Neuronal stem cell (in vitro differentiated cells): ENCODE measurements at regions not wholly inside any gene's neighbourhood (a gene's known extent, or its start where the extent isn't known, plus 50 kb on each side); places are given as distances from the start of the nearest gene placed in this dataset.

Source experiments
- DNase-seq: peaks from one replicate; pipeline ENCODE4 v3.0.0-alpha.2; 2013; ENCODE audit warnings: low spot score
- H2AFZ ChIP-seq: one replicate; pipeline ENCODE4 v1.6.1; 2013; ENCODE audit warnings: mild to moderate bottlenecking, low read length, inconsistent platforms
- H2AK5ac ChIP-seq: 2 replicates; pipeline ENCODE4 v1.6.1; 2013; ENCODE audit warnings: low read depth, mild to moderate bottlenecking, inconsistent platforms, low read length, moderate library complexity, mixed read lengths
- H2BK120ac ChIP-seq: 2 replicates; pipeline ENCODE4 v1.6.1; 2013; ENCODE audit warnings: low read depth, mild to moderate bottlenecking, inconsistent platforms, low read length, moderate library complexity, mixed read lengths
- H2BK12ac ChIP-seq: one replicate; pipeline ENCODE4 v1.6.1; 2013; ENCODE audit warnings: low read length, inconsistent platforms
- H2BK15ac ChIP-seq: 2 replicates; pipeline ENCODE4 v1.6.1; 2013; ENCODE audit warnings: mild to moderate bottlenecking, low read length, inconsistent platforms, mixed read lengths
- H2BK5ac ChIP-seq: one replicate; pipeline ENCODE4 v1.6.1; 2013; ENCODE audit warnings: inconsistent platforms, mild to moderate bottlenecking, low read length, moderate library complexity
- H3K14ac ChIP-seq: one replicate; pipeline ENCODE4 v1.6.1; 2013; ENCODE audit warnings: low read length, inconsistent platforms
- H3K18ac ChIP-seq: 2 replicates; pipeline ENCODE4 v1.6.1; 2013; ENCODE audit warnings: low read length, inconsistent platforms
- H3K23ac ChIP-seq: 2 replicates; pipeline ENCODE4 v1.6.1; 2013; ENCODE audit warnings: low read depth, mild to moderate bottlenecking, mixed read lengths, low read length, inconsistent platforms; ENCODE audit not compliant: poor library complexity
- H3K27ac ChIP-seq: replicated peaks from 3 replicates; pipeline ENCODE4 v1.5.1; 2013; ENCODE audit warnings: low read length, inconsistent platforms
- H3K27me3 ChIP-seq, 3 experiments: 2 replicates each; pipeline ENCODE4 v1.6.1; 2013; ENCODE audit warnings: low read length in 3 of 3, mild to moderate bottlenecking in 2 of 3, inconsistent platforms in 1 of 3, low read depth in 1 of 3, mixed read lengths in 1 of 3, moderate library complexity in 1 of 3; ENCODE audit not compliant: control insufficient read depth in 3 of 3, insufficient read depth in 3 of 3
- H3K36me3 ChIP-seq, 2 donors: replicated peaks in 1 of 2; 2 replicates each; pipeline ENCODE4 v1.6.1; 2013; ENCODE audit warnings: low read length in 2 of 2; ENCODE audit not compliant: control insufficient read depth in 2 of 2, insufficient read depth in 2 of 2
- H3K4ac ChIP-seq: 2 replicates; pipeline ENCODE4 v1.6.1; 2013; ENCODE audit warnings: inconsistent platforms, mild to moderate bottlenecking, low read length, moderate library complexity
- H3K4me1 ChIP-seq, 2 donors: 1 replicate in 1 of 2; 2 replicates in 1 of 2; pipeline ENCODE4 v1.6.1; 2013; ENCODE audit warnings: low read length in 2 of 2, low read depth in 1 of 2; ENCODE audit not compliant: control insufficient read depth in 2 of 2, insufficient read depth in 1 of 2
- H3K4me2 ChIP-seq: one replicate; pipeline ENCODE4 v1.6.1; 2013; ENCODE audit warnings: mild to moderate bottlenecking, low read length, inconsistent platforms; ENCODE audit not compliant: insufficient read depth, poor library complexity, severe bottlenecking
- H3K4me3 ChIP-seq, 2 donors: 2 replicates each; pipeline ENCODE4 v1.5.1; 2013; ENCODE audit warnings: low read length in 2 of 2, mild to moderate bottlenecking in 2 of 2, inconsistent platforms in 1 of 2, moderate library complexity in 1 of 2
- H3K79me1 ChIP-seq: one replicate; pipeline ENCODE4 v1.6.1; 2013; ENCODE audit warnings: low read depth, mild to moderate bottlenecking, inconsistent platforms, low read length, moderate library complexity
- H3K9ac ChIP-seq: one replicate; pipeline ENCODE4 v1.6.1; 2013; ENCODE audit warnings: mild to moderate bottlenecking, low read depth, low read length, inconsistent platforms; ENCODE audit not compliant: poor library complexity
- H3K9me3 ChIP-seq, 2 donors: replicated peaks in 1 of 2; 2 replicates each; pipeline versions ENCODE3 to v1.6.1; 2013; ENCODE audit warnings: low read length in 2 of 2, mild to moderate bottlenecking in 2 of 2, inconsistent platforms in 1 of 2, low read depth in 1 of 2, mixed read lengths in 1 of 2, moderate library complexity in 1 of 2; ENCODE audit not compliant: control insufficient read depth in 2 of 2, insufficient read depth in 1 of 2
- H4K8ac ChIP-seq: one replicate; pipeline ENCODE4 v1.6.1; 2013; ENCODE audit warnings: low read depth, mild to moderate bottlenecking, inconsistent platforms, low read length, moderate library complexity
- H4K91ac ChIP-seq: one replicate; pipeline ENCODE4 v1.6.1; 2013; ENCODE audit warnings: low read length, low read depth, mild to moderate bottlenecking, inconsistent platforms; ENCODE audit not compliant: poor library complexity
- WGBS, 2 donors: extraction: QIAGEN DNeasy Blood & Tissue Kit; methylation state at CpG; one replicate each; pipeline ENCODE4 v1.1.7; 2013; ENCODE audit warnings: missing lambda C conversion rate in 2 of 2, mixed read lengths in 1 of 2; ENCODE audit not compliant: insufficient read length in 2 of 2, insufficient replicate concordance in 1 of 2; ENCODE audit errors: extremely low coverage in 2 of 2; 5-methylcytosine and 5-hydroxymethylcytosine counted together

GRCh38 chr3:40994611-40995010 is 204.7 kb upstream of the CTNNB1 start:
- no peak overlapping the region for H3K14ac ChIP-seq
- no peak overlapping the region for H3K4me3 ChIP-seq
- peaks cover 3 to 12% of the 10 kb centered on the region in 2 donors for H3K4me1 ChIP-seq
- H3K4ac ChIP-seq: no peak overlapping the region
- H3K36me3 ChIP-seq: no peaks in the 10 kb centered on the region
- no peak overlapping the region for H2BK15ac ChIP-seq
- no peak overlapping the region for H2AFZ ChIP-seq
- H2BK120ac ChIP-seq: no peak overlapping the region
- no peak overlapping the region for H3K9ac ChIP-seq
- H4K8ac ChIP-seq: no peak overlapping the region
- DNase-seq: no peak
- H2BK5ac ChIP-seq: no peak overlapping the region
- H3K4me2 ChIP-seq: no peak overlapping the region
- no peaks in the 10 kb centered on the region for H3K27me3 ChIP-seq
- H4K91ac ChIP-seq: no peak overlapping the region
- no peak overlapping the region for H3K27ac ChIP-seq
- H3K79me1 ChIP-seq: no peaks in the 10 kb centered on the region
- WGBS, 2 donors: no CpG with 5 or more reads among the region's 1 CpG
- no peak overlapping the region for H3K23ac ChIP-seq
- H2BK12ac ChIP-seq: no peak overlapping the region
- no peaks in the 10 kb centered on the region for H3K9me3 ChIP-seq
- no peak overlapping the region for H3K18ac ChIP-seq
- H2AK5ac ChIP-seq: no peak overlapping the region

- Histone ChIP-seq H4K8ac (no peak overlapping the region), H2BK15ac (no peak overlapping the region)
- no CpG with 5 or more reads among the region's 2 CpGs for WGBS, 2 donors
Observed at GRCh38 chr3:40995271-40995670, 204.0 kb upstream of the CTNNB1 start.

DNA sequence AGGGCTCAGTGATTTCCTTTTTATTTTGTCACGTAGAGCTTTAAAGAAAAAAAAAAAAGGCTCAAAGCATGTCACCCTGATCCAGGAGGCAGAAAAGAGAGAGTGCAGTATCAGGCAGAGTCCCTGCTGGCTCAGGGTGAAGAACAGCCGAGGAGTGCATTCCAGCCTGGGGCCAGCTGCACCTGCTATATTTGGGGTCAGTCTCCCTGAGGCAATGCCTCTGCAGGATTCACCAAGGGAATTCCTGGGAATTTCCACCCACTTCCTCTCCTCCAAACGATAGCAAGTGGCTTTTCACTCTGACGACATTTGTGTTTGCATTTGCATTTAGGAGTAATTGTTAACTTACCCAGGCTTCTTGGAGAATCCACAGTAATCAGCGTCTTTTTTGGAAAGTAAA is 202.9 kb upstream of the CTNNB1 start:
- Histone ChIP-seq H3K14ac (no peak overlapping the region), H3K9me3 (no peaks in the 10 kb centered on the region), H3K36me3 (no peaks in the 10 kb centered on the region), H3K4me3 (no peak overlapping the region), H4K91ac (no peak overlapping the region), H2AK5ac (no peak overlapping the region), H3K4ac (no peak overlapping the region), H3K27ac (peak overlapping the region; percentile 19), H2BK120ac (no peak overlapping the region), H3K27me3 (peaks cover 0 to 2% (median 0%) of the 10 kb centered on the region in 3 experiments), H3K18ac (no peak overlapping the region), H3K4me1 (peaks cover 3 to 12% of the 10 kb centered on the region in 2 donors), H3K79me1 (no peaks in the 10 kb centered on the region), H3K9ac (no peak overlapping the region), H3K4me2 (no peak overlapping the region), H2BK12ac (no peak overlapping the region), H3K23ac (no peak overlapping the region), H4K8ac (no peak overlapping the region), H2BK5ac (no peak overlapping the region), H2BK15ac (no peak overlapping the region), H2AFZ (no peak overlapping the region)
- no peak for DNase-seq
- no CpG with 5 or more reads among the region's 5 CpGs for WGBS, 2 donors

More at GRCh38 chr3:40995271-40995670, 204.0 kb upstream of the CTNNB1 start:
- H2AFZ ChIP-seq: no peak overlapping the region
- H3K27me3 ChIP-seq: peaks cover 0 to 2% (median 0%) of the 10 kb centered on the region in 3 experiments
- H2BK12ac ChIP-seq: no peak overlapping the region
- no peak overlapping the region for H3K4me2 ChIP-seq
- H3K14ac ChIP-seq: no peak overlapping the region
- H3K36me3 ChIP-seq: no peaks in the 10 kb centered on the region
- no peak for DNase-seq
- H4K91ac ChIP-seq: no peak overlapping the region
- H2BK120ac ChIP-seq: no peak overlapping the region
- H3K4me3 ChIP-seq: no peak overlapping the region
- H2AK5ac ChIP-seq: no peak overlapping the region
- H3K23ac ChIP-seq: no peak overlapping the region
- no peak overlapping the region for H3K27ac ChIP-seq
- no peak overlapping the region for H3K18ac ChIP-seq
- no peak overlapping the region for H3K4ac ChIP-seq
- H3K9me3 ChIP-seq: no peaks in the 10 kb centered on the region
- H3K9ac ChIP-seq: no peak overlapping the region
- H2BK5ac ChIP-seq: no peak overlapping the region
- H3K79me1 ChIP-seq: no peaks in the 10 kb centered on the region
- peaks cover 3 to 12% of the 10 kb centered on the region in 2 donors for H3K4me1 ChIP-seq

DNA sequence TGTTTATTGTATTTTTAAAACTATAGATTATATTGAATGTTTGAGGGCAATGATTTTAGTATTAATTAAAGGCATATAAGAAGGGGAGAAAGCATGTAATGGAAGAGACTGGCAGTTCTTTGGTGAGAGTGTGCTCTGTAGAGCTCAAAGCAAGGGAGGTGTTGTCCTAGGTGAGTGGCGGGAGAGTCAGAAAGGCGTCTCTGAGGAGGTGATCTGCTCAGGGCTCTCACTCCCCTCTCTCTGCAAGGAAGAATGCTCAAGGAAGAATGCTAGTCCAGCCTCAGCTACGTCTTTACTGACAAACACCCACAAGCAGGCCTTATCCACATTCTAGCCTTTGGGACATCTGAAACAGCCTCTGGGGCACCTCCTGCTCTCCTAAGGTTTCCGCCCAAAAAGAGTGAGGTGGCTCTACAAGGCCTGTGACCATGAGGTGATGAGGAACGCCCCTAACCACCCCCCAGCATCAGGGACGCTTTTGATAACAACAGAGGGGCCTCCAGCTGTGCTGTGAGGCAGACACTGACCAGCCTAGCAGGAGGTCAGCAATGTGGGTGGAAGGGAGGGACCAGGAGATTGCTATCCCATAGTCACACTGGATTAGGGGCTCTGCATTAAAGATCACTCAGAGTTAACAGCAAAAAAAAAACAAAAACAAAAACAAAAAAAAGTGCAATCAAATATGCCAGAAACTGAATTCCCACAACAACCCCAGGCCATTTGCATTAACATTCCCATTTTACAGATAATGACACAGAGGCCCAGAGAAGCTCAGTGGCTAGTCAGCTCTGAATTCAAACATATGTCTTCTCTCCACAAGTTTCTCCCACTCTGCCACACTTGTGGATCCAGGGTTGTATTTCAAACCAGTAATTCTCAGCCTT is 202.2 kb upstream of the CTNNB1 start:
- H4K8ac ChIP-seq: no peak overlapping the region
- H3K23ac ChIP-seq: no peak overlapping the region
- no peak overlapping the region for H2AFZ ChIP-seq
- H2BK5ac ChIP-seq: no peak overlapping the region
- no peak overlapping the region for H3K4me3 ChIP-seq
- no peak overlapping the region for H2BK12ac ChIP-seq
- peaks cover 0 to 2% (median 0%) of the 10 kb centered on the region in 3 experiments for H3K27me3 ChIP-seq
- H3K18ac ChIP-seq: peak overlapping the region; percentile 11
- H3K27ac ChIP-seq: peak overlapping the region; percentile 5
- H3K79me1 ChIP-seq: no peaks in the 10 kb centered on the region
- no CpG with 5 or more reads among the region's 6 CpGs for WGBS, 2 donors
- no peak overlapping the region for H2BK120ac ChIP-seq
- no peaks in the 10 kb centered on the region for H3K36me3 ChIP-seq
- no peak overlapping the region for H3K14ac ChIP-seq
- no peak overlapping the region for H3K4ac ChIP-seq
- H3K9me3 ChIP-seq: no peaks in the 10 kb centered on the region
- DNase-seq: no peak
- H4K91ac ChIP-seq: no peak overlapping the region
- H2BK15ac ChIP-seq: no peak overlapping the region
- no peak overlapping the region for H3K9ac ChIP-seq
- H3K4me1 ChIP-seq: peaks cover 3 to 12% of the 10 kb centered on the region in 2 donors
- no peak overlapping the region for H3K4me2 ChIP-seq
- H2AK5ac ChIP-seq: no peak overlapping the region
